Dermis blood vessel endothelial cell (primary cell): ENCODE measurements at regions not wholly inside any gene's neighbourhood (a gene's known extent, or its start where the extent isn't known, plus 50 kb on each side); places are given as distances from the start of the nearest gene placed in this dataset.
A peak's percentile ranks its signal among the peaks of the same experiment; 100 is the strongest.
"Not testable (repeated sequence)": the region's sequence is repeated elsewhere in the genome, so short reads cannot be mapped to it uniquely, and the experiment has no call there.

ENCODE experiments used
- DNase-seq: peaks from one replicate; pipeline ENCODE4 v3.0.0; 2010

DNA sequence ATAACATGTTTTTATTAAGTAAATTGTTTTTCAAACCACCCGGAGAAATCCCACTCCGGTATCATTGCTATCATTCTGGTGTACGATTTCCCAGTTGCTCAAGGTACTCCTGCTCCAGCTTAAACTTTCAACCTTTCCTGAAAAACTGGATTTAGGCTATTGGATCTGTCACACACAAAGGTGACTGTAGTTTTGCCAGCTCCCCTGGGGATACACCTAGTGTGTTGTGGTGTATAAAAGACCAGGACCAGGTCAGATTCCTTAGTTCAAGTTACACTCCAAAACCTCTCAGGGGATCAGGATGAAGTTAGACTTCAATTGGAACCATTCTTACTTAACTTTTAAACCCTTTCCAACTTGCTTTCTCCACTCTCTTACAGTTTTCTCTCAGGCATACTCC, 303.9 kb downstream of the NOVA1 start:
- DNase-seq: no peak

- DNase-seq: no peak
Observed at GRCh38 chr14:26289891-26290486, 307.8 kb downstream of the NOVA1 start.

DNA sequence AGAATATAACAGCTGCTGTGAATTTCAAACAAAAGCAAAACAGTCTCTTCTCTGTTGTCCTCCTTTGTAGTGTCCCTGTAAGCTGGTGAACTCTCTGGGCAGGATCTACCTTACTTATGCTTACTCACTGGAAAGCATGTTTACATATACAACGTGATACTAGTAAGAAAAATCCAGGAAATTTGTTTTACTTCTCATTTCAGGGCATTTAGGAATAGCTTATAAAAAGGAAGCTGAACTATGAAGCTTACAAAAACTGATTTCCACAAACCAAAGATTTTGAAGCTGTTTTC, 311.0 kb downstream of the NOVA1 start:
- no peak for DNase-seq

GRCh38 chr14:26286081-26286912, 311.5 kb downstream of the NOVA1 start:
- DNase-seq: no peak

- no peak for DNase-seq
Observed at GRCh38 chr14:26282578-26282977, 315.3 kb downstream of the NOVA1 start.

- DNase-seq: not testable (repeated sequence)
Observed at GRCh38 chr14:26282011-26282410, 315.8 kb downstream of the NOVA1 start.

DNA sequence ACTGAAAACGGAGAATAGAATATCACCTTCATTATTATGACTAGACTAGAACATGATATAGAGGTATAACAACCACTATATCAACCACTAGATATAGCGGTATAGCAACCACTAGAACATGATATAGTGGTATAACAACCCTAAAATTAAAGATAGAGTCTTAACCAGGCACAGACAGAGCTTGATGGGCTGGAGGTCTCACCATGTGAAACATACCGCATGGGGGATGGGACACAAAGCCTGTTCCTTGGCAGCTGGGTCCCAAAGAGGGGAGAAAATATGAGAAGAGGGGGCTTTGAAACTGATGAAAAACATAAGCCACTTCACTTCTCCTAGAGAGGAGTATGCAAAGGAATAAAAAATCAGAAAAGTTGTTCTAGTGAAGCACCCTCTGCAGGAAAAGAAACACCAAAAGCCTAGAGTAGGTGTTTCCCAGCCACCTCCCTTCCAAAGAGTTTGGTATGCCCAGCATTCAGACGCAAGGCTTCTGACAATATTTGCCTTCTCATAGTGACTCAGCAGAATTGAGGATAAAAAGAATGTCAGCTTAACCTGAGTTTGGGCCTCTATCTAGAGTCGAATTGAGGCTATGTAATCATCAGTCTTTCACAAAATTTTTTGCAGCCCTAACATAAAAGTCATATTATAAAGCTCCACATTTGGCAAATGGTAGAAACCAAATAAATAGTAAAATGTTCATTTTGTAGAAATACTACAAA, 316.4 kb downstream of the NOVA1 start:
- peak; percentile 2 for DNase-seq

DNA sequence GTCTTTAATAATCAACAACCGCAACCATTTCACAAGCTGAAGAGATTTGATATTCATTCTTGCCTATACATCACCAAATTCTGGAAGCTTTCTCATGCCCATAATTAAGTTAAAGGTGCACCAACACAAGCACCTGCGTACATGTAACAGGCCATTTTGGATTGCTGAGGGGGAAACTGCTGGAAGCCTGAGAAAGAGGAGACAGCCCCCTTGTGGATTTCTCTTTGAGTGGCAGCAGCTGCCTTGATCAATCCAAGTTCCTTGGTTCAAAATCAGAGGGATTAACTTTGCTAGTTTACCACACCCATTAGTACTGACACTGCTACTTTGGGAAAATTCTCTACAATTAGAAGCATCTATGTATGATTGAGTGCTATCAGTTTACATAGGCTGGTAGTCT, 321.1 kb downstream of the NOVA1 start:
- DNase-seq: peak; percentile 21

DNA sequence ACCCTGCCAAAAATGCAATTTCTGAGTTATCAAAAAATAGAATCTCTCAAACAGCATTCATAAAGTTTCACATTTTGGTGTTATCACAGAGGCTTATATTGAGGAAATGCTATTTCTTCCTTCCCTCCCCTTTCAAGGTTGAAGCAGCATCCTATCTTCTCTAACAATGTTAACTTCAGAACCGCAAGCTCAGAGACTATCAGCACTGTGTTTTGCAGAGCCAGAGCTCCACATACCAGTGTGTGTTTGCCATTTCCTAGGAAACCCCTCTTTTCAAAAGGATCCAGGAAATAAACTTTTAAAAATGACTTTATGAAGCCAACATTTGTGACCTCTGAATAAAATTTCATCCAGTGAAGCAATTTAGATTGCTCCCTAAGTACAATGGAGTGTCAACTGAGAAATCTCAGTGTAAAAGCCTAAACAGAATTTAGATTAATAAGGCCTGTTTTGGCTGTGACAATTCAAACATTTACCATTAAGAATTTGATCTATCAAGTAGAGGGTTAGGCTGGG, 332.6 kb downstream of the NOVA1 start:
- DNase-seq: no peak

DNA sequence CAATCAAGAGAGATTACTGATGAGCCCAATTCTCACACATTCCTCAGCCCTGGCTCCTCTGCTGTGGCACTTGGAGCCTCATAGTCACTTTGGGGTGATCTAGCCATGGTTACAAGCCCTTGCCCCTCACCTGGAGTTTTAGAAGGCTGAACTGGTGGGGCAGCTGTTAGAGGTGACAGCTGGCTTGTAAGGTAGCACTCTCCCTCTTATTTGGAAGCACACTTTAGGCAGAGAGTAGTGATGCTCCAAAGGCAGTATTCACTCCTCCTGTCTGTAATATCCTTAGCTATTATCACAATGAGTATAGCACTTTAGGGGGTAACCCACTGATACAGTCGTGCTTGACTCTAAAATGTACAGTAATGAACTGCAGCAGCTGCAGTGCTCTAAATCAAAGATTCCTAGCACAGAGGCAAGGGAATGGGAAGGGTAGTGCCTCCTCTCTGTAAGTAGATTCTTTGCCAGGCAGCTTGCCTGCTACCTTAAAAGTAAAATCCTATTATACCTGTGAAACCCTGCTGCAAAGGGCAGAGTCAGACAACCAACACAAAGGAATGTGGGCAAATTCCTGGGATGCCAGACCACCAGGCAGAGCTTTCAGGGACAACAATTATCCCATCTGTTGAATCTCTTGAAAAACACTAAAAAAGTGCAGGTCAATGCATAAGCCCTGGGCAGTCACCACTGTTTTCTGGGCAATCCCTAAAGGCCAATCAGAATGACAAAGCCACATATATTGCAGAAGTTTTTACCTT, 336.3 kb downstream of the NOVA1 start:
- DNase-seq: no peak

DNA sequence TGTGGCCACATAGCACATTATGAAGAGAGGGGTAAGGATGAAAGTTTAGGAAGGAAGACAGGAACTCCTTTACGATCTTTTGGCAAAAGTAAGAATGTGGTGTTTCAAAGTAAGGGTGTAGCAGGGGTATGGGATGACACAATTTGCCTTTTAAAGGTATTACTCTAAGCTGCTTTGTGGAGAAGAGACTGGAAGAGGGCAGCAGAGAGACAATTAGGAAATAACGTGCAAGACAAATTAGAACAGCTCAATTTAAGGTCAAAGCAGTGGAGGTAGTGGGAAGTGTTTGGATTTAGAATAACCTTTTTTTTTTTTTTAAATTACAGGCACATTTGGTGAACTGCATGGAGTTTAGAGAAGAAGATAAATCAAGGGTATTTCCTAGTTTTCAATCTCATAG, 342.6 kb downstream of the NOVA1 start:
- DNase-seq: no peak

GRCh38 chr14:26252176-26252575, 345.7 kb downstream of the NOVA1 start:
- no peak for DNase-seq

GRCh38 chr14:26233118-26233517, 364.7 kb downstream of the NOVA1 start:
- no peak for DNase-seq

GRCh38 chr14:26218861-26219260, 379.0 kb downstream of the NOVA1 start:
- DNase-seq: no peak

DNA sequence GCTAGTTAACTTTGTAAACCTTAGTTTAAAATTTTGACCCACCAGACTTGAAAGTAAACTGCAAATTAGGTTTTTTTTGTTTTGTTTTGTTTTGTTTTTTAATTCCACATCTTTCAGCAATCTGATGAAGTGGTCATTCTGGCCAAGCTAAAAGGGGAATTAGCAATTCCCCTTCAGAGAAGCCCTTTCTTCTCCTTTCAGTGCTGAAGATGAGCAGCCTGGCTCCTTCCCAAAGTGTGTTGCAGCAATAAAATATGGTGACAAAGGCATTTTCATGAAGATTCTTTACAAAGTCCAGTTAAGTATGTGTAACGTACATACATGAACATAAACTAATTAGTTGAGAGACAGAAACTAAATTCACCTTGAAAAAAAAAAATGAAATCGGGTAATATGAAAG, 380.1 kb downstream of the NOVA1 start:
- DNase-seq: no peak

DNA sequence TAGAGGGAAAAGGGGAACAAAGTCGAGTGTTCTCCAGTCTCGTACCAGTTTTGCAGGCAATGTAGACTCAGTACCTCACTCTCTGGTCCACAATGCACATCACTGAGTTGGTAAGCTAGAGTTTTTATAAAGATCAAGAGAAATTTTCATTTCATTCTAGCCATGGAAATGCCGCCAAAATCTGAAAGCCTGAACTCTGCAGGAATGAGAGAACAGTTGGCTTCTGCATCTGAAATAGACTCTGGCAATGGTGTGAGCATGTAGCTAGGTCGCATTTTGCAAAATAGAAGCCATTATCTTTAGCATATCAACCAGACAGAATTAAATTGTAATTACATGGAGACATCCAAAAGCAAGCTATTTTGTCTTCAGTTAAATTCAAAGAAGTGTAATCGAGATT, 381.0 kb downstream of the NOVA1 start:
- no peak for DNase-seq

DNA sequence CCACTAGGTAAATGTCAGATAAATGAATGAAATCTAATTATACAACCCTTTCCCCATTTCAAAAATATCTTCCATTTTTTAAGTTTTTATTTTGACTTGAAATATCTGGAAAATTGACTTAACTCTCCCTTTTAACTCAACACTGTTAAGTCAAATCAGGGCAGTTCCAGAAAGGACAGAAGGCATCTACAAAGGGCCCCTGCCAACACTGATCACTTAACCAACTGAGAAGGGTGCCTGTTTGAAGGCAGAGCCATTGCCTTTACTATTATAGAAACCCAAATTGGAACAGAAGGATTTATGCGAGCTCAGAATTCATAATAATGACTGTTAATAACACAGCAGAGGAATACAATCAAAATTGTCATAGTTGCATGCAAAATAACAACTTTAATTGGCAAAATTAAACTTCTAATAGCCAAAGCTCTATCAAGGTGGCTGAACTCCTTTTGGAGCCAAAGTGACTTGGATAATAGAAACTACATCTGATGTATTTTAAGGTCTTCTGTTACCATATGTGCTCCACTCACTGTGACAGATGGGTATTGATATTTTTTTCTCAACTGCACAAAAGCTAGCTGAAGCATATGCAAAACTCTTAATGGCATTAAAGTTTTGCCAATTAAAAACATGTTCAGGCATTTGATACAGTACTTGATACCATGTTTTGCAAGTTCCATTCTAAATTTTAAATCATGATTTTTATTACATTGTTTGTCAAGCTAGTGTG, 383.8 kb downstream of the NOVA1 start:
- DNase-seq: no peak

DNA sequence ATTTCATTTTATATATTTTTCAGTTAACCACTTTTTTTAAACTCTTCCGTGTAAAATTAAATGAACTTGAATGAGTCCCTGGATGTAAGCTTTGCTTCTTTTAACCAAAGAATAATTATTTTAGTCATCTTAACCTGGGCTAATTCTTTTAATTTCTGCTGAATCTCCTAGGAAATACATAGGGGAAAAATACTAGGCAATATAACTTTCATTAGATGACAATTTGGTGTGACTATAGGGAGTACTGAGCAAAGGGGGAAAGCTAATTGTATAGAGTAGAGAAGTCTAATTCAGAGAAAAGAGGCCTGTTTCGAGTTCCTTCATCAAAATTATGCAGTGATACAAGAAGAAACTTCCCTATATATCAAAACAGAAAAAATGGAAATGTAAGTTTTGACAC, 388.1 kb downstream of the NOVA1 start:
- DNase-seq: no peak

DNA sequence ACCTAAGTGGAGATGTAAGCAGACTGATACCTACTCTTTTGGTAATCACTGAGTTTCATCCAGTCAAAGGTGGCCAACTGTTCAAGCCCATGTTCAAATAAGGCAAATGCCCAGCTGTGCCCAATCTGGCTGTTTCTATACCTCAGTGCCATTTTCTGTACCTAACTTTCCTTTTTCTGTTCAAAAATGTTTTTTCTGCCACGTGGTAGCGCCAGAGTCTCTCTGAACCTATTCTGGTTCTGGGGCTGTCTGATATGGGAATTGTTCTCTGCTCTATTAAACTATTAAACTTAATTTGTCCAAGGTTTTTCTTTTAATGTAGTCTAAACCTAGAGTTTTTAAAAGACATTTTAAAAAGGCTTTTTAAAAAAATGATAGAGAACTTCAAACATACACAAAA, 391.2 kb downstream of the NOVA1 start:
- DNase-seq: no peak

- DNase-seq: peak; percentile 27
Observed at GRCh38 chr14:26204728-26205479, 392.9 kb downstream of the NOVA1 start.

- no peak for DNase-seq
Observed at GRCh38 chr14:26204366-26204727, 393.5 kb downstream of the NOVA1 start.

DNA sequence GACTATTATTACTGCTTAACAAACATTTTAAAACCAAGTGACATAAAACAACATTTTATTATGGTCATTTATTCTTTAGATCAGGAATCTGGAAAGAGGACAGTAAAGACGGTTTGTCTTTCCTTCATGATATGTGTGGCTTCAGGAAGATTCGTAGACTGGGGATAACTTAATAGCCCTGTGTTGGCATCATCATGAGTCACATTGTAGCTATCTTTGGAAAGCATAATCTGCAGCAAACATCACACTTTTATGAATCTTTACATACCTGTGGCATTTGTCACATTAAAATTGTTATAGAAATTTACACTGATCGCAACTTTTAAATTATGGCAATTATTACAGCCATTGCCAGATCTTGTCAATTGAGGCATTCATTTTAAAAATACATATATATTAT, 397.1 kb downstream of the NOVA1 start:
- DNase-seq: no peak
